ENCODE measurements at regions not wholly inside any gene's neighbourhood (a gene's known extent, or its start where the extent isn't known, plus 50 kb on each side); places are given as distances from the start of the nearest gene placed in this dataset.

GRCh38 chr4:22217480-22217879 is 268.9 kb upstream of the KCNIP4 start:
- no peak for DNase-seq (ENCODE audit: low spot score)

GRCh38 chr4:22216278-22216677 is 267.7 kb upstream of the KCNIP4 start:
- no peak for DNase-seq (ENCODE audit: low spot score)

GRCh38 chr4:22215084-22215483 is 266.5 kb upstream of the KCNIP4 start:
- no peak for DNase-seq (ENCODE audit: low spot score)

- DNase-seq (ENCODE audit: low spot score): no peak
Measured at GRCh38 chr4:22203711-22204011, 255.1 kb upstream of the KCNIP4 start.

GRCh38 chr4:22202975-22203710 is 254.6 kb upstream of the KCNIP4 start:
- no peak for DNase-seq (ENCODE audit: low spot score)

DNA sequence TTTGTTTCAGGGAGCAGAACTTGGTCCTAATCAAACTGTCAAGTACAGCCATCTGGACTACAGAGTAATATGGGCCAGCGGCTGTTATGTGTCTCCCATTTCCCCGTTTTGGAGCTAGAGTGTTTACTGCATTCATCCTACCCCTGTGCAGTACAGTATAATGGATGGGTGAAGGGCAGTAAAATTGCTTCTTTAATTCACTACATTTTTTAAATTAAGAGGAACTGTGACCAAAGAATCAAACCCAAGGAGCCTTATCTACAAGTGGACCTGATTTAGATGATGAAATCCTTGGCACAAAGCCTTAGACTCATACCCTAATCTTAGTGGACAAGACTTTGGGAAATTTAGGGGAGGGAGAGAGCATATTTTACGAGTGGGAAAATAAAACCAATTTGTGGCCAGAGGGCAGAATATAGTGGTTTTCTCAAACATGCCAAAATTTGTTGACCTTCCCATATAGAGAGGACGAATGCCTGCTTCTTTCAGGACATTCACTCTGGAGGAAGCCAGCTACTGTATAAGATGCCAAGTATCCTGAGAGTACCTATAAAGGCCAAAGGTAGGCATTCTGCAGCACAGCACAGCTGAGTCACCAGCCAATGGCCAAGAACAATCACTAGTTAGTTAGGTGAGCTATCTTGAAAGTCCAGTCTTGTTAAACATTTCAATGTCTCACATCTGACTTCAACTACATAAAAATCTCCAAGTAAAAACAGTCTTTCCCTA is 253.8 kb upstream of the KCNIP4 start:
- DNase-seq (ENCODE audit: low spot score): no peak

DNA sequence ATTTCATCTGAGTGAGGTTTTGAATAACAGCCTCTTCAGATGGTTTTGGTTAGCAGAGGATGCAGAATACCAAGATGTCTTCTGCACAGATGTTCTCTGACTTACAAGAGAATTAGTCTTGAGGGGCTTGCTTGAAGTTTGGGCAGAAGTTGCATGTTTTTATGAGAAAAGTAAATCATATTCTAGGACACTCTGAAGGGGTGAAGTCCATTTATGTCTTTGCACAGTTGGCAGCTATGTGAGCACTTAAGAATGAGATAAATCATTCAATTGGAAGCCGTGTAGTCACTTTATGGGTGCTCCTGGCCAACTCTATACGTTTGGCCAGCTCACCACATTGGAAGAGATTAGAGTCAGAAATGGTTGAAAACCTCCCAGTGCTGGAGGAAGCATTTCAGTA is 252.7 kb upstream of the KCNIP4 start:
- no peak for DNase-seq (ENCODE audit: low spot score)

DNA sequence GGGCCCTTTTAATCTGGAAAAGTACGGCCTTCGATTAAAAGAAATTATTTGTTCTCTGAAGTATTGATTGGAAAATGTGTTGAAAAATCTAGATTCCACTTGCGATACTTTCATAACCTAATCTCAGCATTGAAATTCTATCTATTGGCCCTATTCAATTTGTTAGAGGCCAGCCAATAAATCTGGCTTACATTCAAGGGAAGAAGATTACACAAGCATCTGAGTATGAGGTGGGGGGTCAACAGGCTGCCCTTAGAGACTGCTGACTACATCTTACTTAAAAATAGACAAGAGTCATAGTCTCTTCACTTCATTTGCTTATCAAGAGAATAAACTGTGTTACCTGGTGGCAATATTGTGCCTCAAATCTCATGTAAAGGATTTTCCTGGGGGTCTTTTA is 248.0 kb upstream of the KCNIP4 start:
- DNase-seq (ENCODE audit: low spot score): no peak

GRCh38 chr4:22192084-22192511 is 243.5 kb upstream of the KCNIP4 start:
- no peak for DNase-seq (ENCODE audit: low spot score)

- no peak for DNase-seq (ENCODE audit: low spot score)
Measured at GRCh38 chr4:22191565-22191964, 243.0 kb upstream of the KCNIP4 start.

DNA sequence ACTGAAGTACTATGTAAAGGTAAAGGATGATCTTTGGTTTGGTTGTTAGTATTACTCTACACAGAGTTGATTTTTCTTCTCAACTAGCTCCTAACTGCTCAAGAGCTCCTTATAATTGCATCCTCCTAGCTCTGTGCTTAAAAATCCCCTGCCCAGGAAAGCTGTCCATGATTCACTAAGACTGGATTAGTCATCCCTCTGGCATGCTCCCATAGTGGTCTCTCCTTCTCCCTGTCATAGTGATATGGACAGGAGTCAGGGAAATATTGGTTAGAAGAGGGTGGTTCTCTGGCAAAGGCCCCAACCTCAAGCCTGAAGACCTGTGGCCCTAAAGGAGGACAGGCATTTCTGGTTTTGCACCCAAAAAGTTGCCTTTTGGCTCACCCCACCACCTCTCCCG is 242.3 kb upstream of the KCNIP4 start:
- no peak for DNase-seq (ENCODE audit: low spot score)

DNA sequence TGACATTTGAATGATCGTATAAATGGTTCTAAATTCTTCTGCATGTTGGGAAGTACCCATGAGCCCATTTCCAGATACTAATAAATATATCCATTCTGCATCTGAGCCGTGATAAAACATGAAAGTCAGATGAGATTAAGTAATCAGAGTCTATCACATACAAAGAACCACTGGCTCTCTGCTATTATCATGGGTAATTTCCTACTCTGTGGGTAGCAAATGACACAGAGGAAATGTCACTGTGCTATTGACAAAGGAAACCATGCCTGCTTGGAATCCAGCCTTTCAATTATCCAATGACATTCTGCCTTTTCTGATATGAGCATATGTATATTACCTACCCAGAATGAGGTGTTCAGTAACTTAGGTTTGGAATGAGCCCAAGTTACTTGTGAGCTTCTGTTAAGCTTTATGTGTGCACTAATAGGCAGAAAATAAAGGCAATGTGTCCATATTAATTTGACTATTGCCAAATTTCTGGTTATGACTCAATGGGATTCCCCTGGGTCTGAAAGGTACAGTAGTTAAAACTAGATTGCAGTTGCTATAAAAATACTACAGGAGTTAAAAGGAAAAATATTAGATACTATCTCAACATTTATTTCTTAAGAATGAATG is 238.7 kb upstream of the KCNIP4 start:
- DNase-seq (ENCODE audit: low spot score): no peak

DNA sequence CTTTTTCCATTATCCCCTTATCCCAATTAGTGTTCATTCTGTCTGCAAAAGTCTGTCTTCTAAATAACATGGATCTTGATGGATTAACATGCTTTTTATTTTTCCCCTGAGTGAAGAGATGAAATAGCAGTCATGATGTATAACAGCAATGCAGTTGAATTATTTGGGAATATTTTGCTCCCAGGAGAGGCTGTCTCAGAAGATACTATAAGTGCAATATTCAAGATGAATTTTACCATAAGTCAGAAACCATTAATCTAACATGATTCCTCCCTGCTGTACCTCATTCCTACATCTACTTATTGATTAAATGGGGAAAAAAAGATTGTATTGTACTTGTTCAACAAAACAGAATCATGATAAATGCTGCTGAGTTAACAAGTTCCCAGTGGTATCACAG is 233.2 kb upstream of the KCNIP4 start:
- DNase-seq (ENCODE audit: low spot score): no peak

DNA sequence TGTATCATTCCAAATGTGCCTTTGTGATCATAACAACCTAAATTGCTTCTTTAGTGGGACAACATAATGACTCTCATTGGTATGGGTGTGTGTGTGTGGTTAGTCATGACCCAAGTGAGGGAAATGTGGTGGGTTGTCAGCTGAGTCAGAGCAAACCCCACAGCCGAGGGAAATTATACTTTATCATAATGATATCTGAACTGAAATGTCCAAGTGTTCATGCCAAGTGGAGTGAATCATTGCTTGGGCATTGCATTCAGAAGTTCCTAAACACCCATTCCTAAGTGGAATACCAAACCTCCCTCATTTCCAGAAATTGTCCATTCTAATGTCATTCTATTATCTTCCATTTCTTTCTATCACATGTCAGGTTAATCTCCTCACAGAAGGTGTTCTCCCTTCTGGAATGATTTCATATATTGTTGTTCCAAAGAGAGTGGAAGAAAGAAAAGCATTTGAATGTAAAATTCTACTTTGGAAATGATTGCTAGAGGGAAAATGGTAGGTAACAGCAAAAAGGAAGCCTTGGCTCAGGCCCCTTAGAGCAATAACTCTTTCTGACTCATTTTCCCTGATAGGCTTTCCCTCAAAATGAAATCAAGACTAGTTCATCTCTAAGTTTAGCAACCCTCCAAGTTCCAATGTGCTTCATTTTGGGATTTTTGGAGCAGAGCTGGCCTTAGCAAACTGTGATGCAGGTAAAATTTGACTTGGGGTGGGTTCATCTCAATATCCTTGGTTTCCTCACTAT is 230.7 kb upstream of the KCNIP4 start:
- DNase-seq (ENCODE audit: low spot score): no peak

DNA sequence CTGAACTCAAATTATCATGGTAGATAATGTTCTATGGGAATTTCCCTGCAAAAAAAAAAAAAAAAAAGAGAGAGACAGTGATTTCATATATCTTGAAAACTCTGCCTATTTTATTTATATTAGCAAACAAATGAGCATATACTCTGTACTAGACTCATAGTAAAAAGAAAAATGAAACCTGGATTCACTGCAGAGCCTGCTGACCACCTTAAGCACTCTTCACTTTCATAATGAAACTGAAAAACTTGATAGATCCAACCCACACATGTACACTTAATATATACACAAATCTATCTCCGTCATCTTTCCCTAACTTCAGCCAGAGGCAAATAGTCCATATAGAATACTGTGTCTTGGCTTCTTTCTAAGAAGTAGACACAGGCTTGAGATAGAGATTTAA is 226.1 kb upstream of the KCNIP4 start:
- no peak for DNase-seq (ENCODE audit: low spot score)

- no peak for DNase-seq (ENCODE audit: low spot score)
Measured at GRCh38 chr4:22170353-22170752, 221.8 kb upstream of the KCNIP4 start.

GRCh38 chr4:22167201-22167600 is 218.6 kb upstream of the KCNIP4 start:
- no peak for DNase-seq (ENCODE audit: low spot score)

GRCh38 chr4:22162454-22162853 is 213.9 kb upstream of the KCNIP4 start:
- no peak for DNase-seq (ENCODE audit: low spot score)

- DNase-seq (ENCODE audit: low spot score): no peak
Measured at GRCh38 chr4:22130741-22131140, 182.2 kb upstream of the KCNIP4 start.

- no peak for DNase-seq (ENCODE audit: low spot score)
Measured at GRCh38 chr4:22129454-22130029, 181.0 kb upstream of the KCNIP4 start.

GRCh38 chr4:22122062-22122461 is 173.5 kb upstream of the KCNIP4 start:
- no peak for DNase-seq (ENCODE audit: low spot score)

GRCh38 chr4:22115262-22115661 is 166.7 kb upstream of the KCNIP4 start:
- no peak for DNase-seq (ENCODE audit: low spot score)

Data from putamen (tissue), 1 donor.